ENCODE measurements at regions not wholly inside any gene's neighbourhood (a gene's known extent, or its start where the extent isn't known, plus 50 kb on each side); places are given as distances from the start of the nearest gene placed in this dataset.

DNA sequence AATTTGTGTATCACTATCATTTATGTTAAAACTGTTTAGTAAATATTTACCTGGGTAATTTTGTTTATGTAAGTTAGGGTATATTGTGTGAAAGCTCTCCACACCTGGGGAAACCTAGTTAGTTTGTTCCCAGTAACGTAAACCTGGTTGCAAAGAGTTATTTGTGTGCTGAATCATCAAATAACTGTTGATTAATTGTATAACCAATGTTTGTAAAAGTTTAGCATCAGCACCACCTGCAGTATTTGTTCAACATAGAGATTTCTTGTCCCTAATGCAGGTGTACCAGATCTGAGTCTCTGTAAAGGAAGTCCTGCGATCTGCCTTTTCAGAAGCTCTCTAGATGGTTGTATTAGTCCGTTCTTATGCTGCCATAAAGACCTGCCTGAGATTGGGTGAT, 440.4 kb downstream of the COL12A1 start:
- no peak for DNase-seq (ENCODE audit: low spot score)

DNA sequence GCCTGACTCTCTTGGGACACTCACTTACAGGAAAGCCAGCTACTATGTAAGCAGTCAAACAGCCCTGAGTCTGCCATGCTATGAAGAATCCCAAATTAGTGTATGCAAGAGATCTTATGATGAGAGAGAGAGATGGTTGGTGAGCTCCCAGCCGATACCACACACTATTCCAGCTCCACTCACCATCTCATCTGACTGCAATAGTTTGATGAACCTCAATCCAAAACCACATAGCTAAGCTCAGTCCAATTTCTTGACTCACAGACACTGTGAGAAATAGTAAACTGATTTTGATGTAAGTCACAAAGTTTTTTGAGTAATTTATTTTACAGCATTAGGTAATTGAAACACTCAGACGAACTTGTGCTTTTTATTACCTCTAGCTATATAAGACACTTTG, 441.4 kb downstream of the COL12A1 start:
- DNase-seq (ENCODE audit: low spot score) = no peak

DNA sequence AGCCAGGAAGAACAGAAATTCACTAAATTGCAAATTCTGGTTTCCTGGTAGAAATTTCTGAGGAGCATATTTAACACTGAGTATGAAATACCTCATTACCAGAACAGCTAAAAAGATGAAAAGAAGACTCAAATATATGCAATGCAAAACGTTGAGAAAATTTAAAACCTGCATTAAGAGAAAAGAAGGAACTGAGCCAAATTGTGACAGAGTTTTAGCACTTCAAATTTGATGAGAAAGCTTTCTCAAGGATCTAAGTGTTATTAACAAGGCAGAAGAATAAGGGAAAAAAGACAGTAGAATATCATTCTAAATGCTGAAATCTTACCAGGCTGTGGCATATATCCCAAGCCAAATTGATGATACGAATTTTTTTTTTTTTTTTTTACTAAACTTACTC, 443.0 kb downstream of the COL12A1 start:
- DNase-seq (ENCODE audit: low spot score) = no peak

DNA sequence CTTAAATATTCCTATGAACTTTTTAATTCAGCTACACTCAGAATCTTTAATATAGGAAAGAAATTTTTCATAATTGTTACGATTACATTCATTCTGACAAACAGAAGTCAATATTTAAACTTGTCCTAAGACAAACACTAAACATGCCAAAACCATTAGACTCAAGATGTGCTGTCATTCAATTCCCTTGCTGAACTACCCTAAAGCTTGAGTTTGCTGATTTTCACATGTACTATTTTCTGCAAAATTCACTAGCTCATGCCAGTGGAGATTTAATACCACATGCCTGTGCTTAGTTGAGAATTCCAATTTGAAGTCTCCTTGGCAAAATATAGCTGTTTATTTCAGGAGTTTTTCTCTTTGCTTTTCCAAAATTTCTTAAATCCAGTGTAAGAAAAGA, 448.0 kb downstream of the COL12A1 start:
- DNase-seq (ENCODE audit: low spot score) = no peak

DNA sequence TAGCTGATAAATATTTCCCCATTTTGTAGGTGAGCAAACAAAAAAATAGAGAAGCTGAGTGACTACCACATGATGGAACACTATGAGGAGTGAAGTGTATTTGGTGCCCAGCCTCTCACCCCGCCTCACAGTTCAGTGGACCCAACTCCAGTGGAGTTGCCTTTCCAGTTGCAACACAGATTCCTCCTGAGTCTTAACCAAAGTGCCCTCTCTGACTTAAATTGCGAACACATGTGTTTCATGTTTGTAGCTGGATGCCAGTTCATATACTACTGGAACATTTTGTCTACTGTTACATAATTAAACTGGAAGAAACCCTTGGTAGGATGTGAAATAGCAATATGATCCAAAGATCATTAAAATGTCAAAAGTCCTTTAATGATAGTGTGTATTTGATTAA, 448.9 kb downstream of the COL12A1 start:
- DNase-seq (ENCODE audit: low spot score) = no peak

DNA sequence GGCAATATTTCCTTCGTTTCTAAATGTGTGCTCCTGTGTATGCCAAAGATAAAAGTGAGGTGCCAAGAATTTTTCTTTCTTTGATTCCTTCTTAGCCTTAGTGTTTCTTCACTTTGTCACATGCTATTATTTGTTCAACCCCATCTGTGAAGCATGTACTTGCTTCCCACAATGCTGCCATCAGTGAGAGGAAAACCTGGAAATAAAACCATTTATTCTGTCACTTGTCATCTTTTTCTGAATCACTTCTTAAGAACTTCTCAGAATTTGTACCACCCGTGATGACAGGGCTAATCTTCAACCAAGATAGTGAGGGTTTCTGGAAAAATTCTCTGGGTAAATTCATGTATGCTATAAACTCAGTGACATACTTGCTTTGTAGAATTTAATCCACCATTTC, 450.1 kb downstream of the COL12A1 start:
- no peak for DNase-seq (ENCODE audit: low spot score)

DNA sequence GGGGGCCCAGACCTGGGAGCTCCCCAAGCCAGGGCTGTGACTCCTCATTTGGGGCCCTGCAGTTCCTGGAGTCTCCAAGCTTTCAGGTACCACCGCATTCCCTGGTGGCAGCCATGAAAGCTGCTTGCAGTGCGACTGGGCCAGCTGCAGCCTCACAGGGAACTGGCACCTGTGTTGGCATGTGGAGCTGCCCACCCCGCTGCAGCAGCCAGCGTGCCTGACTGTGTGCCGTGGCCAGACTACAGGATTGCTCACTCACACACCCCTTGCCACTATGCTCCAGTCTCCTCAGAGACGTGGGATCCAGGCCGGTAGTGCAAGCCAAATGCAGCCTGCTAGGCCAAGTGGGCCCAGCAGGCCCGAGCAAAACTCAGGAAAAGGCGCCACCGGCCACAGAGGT, 450.7 kb downstream of the COL12A1 start:
- DNase-seq (ENCODE audit: low spot score) = no peak

DNA sequence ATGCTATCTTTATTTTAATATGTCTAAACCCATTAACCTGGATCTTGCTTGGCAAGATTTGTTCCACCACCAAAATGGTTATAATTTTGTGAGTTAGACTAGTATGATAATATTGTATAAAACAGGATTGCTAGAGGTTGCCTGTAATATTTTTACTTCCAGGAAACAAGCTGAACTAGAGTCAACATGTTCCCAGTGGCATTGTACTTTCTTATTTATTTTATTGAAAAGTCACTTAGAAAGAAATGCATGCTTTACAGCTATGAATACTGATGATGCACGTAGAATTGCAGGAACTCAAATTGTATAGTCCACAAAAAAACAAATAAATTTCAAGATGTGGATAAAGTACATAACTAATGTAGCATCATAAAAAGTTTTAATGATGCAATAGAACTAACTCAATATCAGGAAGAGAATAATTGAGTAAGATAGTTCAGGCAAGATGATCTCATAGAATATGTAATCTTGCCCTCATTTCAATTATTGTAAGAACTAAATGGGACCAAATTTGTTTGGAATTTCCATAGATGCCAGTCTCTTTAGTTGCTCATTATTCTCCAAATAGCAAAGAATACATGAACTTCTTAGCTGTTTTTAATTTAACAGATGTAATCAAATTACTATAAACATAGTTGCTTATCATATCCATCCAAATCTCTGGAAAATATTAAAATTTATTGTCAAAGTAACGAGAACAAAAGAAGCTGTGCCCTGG, 451.8 kb downstream of the COL12A1 start:
- DNase-seq (ENCODE audit: low spot score) = no peak

DNA sequence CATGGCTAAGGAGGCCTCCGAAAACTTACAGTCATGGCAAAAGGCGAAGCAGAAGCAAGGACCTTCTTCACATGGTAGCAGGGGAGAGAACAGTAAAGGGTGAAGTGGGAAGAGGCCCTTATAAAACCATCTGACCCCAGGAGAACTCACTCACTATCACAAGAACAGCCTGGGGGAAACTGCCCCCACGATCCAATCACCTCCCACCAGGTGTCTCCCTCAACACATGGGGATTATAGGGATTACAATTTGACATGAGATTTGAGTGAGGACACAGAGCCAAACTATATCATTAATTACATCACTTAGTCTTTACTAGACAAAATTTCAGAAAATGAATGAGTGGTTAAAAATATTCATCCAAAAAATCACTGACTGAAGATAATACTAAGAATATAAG, 453.6 kb downstream of the COL12A1 start:
- no peak for DNase-seq (ENCODE audit: low spot score)

DNA sequence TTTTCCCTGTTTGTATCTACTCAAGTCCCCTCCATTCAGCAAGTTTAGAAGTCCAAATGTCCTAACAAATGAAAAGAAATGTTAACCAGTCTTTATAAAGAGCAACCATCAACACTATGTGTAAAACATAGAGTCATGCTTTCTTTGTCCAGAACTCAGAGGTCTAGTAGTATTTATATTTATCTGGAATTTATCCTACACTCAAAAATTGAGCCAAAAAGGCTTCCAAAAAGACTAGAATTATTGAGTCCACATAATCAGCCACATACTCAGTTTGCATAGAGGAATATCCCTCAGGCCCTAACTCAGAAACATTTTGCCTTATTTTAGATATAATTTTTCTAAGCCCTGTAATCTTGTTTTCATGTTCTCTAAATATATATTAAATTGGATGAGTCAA, 455.0 kb downstream of the COL12A1 start:
- no peak for DNase-seq (ENCODE audit: low spot score)

DNA sequence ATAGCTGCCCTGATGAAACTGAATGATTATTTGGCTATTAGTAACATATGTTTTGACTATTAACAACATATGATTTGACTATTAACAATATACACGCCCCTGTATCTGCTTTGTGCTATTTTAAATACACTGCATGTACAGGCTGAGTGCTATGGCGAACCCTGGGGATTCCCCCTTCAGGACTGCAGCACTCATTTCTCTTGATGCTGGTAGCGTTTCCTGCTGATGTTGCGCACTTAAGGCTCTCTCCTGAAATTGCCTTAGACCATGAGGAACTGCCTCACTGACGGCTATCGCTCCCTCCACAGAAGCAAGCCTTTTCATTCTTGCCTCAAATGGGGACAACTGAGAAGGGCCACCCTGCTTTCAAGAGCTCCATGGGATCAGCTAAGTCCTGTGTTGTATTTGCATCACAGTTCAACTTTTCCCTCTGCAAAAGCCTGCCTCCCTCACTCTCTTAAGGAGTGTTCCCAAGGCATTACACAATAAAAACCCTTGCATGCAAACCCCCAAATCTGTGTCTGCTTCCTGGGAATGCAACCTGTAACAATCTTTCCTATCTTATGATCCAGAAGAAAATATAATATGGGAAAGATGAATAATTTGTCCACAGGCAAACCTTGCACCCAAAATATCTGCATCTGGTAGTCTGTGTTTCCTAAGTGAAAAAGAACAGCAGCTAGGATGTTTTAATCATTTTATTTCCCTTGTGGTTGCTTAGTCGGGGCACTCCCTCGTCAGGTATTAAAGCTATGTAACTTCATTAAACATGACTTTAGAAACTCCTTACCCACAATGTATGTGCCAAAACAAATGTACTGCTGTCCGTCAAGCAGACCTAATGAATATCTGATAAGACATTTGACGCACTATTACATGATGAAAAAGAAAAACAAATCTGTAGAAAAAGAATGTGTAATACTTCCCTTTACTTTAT, 456.4 kb downstream of the COL12A1 start:
- no peak for DNase-seq (ENCODE audit: low spot score)

DNA sequence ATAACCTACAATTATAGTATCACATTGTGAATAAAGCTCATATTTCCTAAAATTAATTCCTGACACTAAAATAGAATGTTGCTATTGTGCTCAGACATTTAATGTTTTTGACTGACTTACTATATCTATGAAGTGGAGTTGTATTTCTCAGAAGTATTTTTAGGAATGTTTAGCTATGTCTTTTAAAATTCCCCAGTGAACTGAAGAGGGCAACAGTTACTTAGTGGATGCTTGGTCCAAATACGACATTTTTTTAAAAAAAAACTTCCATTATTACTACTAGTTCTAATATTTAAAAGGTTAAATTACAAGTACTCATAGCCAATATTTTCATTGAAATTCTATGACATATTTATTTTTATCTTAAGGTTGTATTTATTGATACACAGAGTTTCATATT, 460.2 kb downstream of the COL12A1 start:
- DNase-seq (ENCODE audit: low spot score) = no peak

DNA sequence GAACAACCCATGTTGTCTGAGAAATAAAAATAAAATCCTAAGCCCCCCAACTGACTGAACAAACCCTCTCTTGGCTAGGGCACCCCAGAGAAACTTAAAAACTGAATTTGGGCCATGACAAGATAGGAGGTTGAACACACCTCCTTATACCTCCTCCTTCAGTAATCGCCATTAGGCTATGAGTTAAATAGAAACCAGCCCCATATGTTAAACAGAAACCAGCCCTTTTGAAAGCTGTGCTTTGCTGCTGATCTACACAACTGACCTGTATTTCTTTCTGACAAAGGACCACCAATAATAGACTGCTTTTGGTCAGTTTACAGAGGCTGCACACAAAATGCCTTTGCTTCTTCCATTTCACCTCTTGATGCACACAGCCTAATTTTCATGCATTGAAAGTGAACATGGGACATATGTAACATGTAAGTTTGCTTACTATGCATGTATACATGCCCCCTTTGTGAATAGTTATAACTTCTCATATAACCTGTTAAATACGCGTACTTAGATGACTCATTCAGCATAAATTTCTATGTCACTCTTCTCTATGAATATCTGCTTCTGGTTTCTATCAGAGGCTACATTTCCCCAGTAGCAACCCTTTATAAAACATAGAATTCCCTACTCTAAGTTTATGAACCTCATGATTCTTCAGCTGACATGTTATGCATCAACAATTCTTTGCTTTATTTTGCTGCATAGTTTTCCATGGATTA, 462.9 kb downstream of the COL12A1 start:
- DNase-seq (ENCODE audit: low spot score) = no peak

DNA sequence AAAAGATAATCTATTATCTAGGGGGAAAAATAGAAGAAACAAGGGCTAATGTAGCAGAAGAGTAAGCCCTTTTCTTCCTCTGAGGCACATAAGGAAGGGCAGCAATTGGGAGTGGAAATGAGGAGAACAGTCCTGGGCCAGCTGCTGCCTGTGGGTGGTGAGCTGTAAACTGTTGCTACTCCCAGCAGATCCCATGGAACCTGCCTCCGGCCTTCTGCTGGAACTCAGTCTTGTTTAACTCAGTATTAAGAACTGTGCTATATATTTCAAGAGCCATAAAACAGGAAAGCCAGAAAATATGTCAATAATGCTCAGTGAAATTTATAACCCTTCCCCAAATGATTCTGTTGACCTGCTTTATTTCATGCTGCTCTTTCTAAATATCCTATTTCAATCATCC, 464.2 kb downstream of the COL12A1 start:
- DNase-seq (ENCODE audit: low spot score) = no peak

DNA sequence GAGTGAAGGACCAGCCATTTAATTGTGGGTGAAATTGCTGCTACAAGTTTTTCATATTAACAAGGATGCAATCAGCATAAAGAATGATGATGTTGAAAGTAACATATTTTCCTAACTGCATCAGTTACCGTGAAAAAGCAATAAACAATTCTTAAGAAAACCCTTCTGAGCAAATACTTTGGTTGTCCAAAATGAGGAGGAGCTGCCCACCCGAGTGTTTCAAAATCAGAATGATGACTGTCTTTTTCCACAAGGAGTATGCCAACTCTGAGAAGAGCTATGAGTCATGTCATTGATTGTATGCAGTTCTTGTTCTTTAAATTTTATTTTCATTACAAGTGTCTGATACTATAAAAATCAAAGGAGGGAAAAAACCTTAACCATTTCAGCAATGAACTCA, 470.5 kb downstream of the COL12A1 start:
- no peak for DNase-seq (ENCODE audit: low spot score)

DNA sequence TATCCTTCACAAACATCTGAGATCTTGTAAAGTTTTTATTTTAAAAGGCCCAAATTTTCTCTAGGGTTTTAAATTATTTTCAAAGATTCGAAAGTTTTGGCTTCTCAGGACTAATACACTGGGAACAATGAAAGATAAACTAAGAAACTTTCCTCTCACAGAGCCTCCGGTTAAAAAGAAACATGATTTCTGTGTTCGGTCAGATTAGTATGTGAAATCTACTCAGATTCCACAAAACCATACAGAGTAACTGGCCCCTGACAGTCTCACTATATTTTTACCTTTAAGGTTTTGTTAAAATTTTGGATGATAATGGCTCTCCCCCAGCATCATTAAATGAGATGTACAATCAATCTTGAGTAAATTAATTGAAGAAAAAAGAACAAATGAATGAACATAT, 471.0 kb downstream of the COL12A1 start:
- no peak for DNase-seq (ENCODE audit: low spot score)

DNA sequence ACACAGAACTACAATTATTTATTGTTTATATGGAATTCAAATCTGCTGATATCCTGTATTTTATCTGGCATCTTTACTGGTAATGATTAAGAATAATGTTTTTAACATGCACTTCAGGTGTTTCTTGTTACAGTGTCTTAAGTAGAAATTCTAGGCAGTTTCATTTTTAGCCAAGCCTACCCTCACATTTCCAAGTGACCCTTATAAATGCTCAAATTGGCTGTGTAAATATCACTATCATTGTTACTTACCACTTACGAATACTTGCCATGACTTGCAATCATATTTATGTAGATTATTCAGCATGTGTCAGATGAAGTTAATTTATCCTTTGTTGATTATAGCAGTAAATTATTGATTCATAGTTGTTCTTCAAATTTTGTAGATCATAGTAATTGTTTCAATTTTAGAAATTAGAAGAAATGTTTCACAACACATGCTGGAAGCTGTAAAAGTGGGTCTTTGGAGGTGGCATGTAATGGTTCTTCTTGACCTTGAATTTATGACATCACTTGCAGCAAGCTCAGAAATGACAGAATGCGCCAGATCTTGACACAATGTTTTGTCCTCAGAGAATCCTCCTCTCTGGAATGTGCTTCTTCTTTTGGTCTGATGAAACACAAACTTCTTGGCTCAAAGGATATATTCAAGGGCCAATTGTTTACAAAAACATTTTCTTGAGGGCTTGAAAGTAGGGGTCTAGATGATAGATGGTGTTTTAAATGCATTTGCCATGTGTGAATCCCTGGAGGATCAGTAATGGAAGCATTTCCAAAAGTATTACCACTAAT, 471.8 kb downstream of the COL12A1 start:
- no peak for DNase-seq (ENCODE audit: low spot score)

DNA sequence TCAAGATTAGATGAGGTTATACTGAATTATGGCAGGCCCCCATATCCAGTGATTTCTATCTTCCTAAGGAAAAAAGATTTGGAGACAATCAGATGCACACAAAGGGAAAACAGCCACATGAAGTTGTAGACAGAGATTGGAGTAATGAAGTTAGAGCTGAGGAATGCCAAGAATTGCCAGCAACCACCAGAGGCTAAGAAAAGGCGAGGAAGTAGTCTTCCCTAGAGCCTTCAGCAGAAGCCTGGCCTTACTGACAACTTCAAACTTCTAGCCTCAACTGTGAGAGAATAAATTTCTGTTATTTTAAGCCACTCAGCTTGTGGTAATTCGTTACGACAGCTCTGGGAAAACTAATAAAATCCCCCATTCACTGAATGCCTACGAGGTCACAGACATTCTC, 473.9 kb downstream of the COL12A1 start:
- DNase-seq (ENCODE audit: low spot score) = no peak

DNA sequence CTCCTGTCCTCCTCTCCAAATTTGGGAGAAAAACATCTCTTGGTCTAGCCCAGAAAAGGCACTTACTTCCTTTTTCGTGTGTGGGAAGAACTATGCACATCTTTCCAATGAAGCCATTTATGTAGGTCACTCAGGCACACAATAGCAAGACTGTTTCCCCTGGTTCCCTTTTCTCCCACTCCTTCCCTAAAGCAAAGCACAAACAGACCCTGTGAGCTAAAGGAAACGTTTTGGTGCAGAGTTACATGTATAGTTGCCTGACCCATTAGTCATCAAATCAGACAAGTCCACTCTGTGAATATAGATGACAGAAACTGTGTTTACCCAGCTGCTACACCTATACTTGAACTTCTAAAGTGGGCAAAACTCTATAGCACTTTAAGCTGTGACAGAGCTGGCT, 474.6 kb downstream of the COL12A1 start:
- no peak for DNase-seq (ENCODE audit: low spot score)

DNA sequence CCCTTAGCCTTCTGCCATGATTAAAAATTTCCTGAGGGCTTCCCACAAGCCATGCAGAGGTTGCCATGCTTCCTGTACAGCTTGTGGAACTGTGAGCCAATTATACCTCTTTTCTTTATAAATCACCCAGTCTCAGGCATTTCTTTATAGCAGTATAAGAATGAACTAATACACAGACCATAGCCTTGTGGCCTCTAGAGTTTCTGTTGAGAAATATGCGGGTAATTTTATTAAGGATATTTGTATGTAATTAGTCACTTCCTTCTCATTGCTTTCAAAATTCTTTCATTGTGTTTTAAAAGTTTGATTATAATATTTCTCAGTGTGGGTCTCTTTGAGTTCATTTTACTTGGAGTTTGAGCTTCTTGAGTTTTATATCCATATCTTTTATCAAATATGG, 484.9 kb downstream of the COL12A1 start:
- no peak for DNase-seq (ENCODE audit: low spot score)

DNA sequence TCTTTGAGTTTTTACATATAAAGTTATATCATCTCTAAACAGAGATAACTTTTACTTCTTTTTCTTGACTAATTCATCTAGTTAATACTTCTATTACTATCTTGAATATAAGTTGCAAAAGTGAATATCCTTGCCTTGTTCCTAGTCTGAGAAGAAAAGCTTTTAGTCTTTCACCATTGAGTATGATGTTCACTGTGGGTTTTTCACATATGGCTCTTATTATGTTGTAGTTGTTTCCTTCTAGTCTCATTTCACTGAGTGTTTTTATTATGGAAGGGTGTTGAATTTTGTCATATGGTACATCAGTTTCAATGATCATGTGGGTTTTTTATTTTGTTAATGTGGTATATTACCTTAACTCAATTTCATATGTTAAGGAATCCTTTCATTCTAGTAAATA, 488.3 kb downstream of the COL12A1 start:
- DNase-seq (ENCODE audit: low spot score) = no peak
